ENCODE measurements at regions not wholly inside any gene's neighbourhood (a gene's known extent, or its start where the extent isn't known, plus 50 kb on each side); places are given as distances from the start of the nearest gene placed in this dataset.

DNA sequence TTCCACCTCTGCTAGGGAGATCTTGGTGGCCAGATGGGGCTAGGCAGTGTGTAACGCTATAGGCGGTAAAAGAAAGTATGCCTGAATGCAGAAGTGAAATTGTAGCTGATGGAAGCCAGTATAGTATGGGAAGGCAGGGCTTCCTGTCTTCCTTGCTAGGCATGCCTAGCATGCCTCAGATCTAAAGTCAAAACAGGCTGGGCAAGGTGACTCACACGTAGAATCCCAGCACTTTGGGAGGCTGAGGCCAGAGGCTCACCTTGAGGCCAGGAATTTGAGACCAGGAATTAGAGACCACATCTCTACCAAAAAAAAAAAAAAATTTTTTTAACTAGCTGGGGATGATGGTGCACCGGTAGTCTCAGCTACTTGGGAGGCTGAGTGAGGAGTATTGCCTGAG lies 281.7 kb upstream of the MTNR1B start:
- no peaks in the 10 kb centered on the region for H3K4me1 Mint-ChIP-seq (ENCODE audit: low read depth)
- no peak overlapping the region for H3K4me3 Mint-ChIP-seq (ENCODE audit: unreplicated experiment)
- peaks cover 2% of the 10 kb centered on the region for H3K9me3 Mint-ChIP-seq (ENCODE audit: low read depth)
- no peak for DNase-seq (ENCODE audit: low spot score)
- no peaks in the 10 kb centered on the region for H3K27me3 Mint-ChIP-seq (ENCODE audit: low read depth)
- H3K27ac Mint-ChIP-seq (ENCODE audit: unreplicated experiment): no peak overlapping the region
- no peak for TF ChIP-seq CTCF (IDR thresholded peaks at IDR 0.05)
- peaks cover 2% of the 10 kb centered on the region for H3K36me3 Mint-ChIP-seq (ENCODE audit: low read depth)

DNA sequence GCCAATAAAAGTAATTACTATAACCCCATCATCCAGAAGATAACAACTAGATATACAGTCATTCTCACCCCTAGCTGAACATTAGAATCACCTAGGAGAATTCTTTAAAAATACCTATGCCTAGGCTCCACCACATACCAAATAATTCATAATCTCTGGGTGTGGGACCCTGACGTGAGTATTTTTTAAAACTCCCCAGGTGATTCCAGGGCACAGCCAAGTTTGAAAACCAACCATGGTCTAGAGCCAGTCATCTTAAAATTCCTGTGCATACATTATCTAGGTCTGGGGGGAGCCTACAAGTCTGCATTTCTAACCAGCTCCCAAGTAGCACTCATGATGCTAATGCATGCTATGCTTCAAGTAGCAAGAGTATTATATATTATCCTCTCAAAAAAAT lies 281.0 kb upstream of the MTNR1B start:
- H3K4me3 Mint-ChIP-seq (ENCODE audit: unreplicated experiment): no peak overlapping the region
- H3K4me1 Mint-ChIP-seq (ENCODE audit: low read depth): no peaks in the 10 kb centered on the region
- no peaks in the 10 kb centered on the region for H3K27me3 Mint-ChIP-seq (ENCODE audit: low read depth)
- peaks cover 2% of the 10 kb centered on the region for H3K36me3 Mint-ChIP-seq (ENCODE audit: low read depth)
- peaks cover 2% of the 10 kb centered on the region for H3K9me3 Mint-ChIP-seq (ENCODE audit: low read depth)
- DNase-seq (ENCODE audit: low spot score): no peak
- no peak overlapping the region for H3K27ac Mint-ChIP-seq (ENCODE audit: unreplicated experiment)
- no peak for TF ChIP-seq CTCF (IDR thresholded peaks at IDR 0.05)

- no peaks in the 10 kb centered on the region for H3K27me3 Mint-ChIP-seq (ENCODE audit: low read depth)
- TF ChIP-seq CTCF (IDR thresholded peaks at IDR 0.05): no peak
- no peaks in the 10 kb centered on the region for H3K9me3 Mint-ChIP-seq (ENCODE audit: low read depth)
- H3K4me1 Mint-ChIP-seq (ENCODE audit: low read depth): peaks cover 6% of the 10 kb centered on the region
- H3K4me3 Mint-ChIP-seq (ENCODE audit: unreplicated experiment): no peak overlapping the region
- no peak overlapping the region for H3K27ac Mint-ChIP-seq (ENCODE audit: unreplicated experiment)
- DNase-seq (ENCODE audit: low spot score): no peak
- no peaks in the 10 kb centered on the region for H3K36me3 Mint-ChIP-seq (ENCODE audit: low read depth)
These were observed 276.5 kb upstream of the MTNR1B start for GRCh38 chr11:92692826-92693546.

DNA sequence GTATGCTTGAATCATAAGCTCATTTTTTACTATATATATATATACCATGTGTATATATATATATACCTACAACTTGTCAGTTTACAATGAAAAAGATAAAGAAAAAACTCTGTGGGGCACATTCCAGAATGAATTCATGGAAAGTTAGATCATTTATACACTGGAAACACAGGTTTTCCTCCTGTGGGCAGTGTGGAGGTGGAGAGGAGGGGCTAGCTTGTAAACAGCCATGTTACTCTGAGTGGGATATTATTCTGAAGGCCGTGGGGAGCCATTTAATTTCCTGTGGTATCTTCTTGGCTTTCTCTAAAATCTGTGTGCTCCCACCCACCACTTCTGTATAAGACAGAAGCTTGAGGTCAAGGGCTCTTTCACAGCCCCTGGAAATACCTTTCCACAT lies 273.4 kb upstream of the MTNR1B start:
- no peak overlapping the region for H3K27ac Mint-ChIP-seq (ENCODE audit: unreplicated experiment)
- no peak for TF ChIP-seq CTCF (IDR thresholded peaks at IDR 0.05)
- no peaks in the 10 kb centered on the region for H3K27me3 Mint-ChIP-seq (ENCODE audit: low read depth)
- no peaks in the 10 kb centered on the region for H3K36me3 Mint-ChIP-seq (ENCODE audit: low read depth)
- H3K4me3 Mint-ChIP-seq (ENCODE audit: unreplicated experiment): no peak overlapping the region
- H3K4me1 Mint-ChIP-seq (ENCODE audit: low read depth): peaks cover 6% of the 10 kb centered on the region
- no peaks in the 10 kb centered on the region for H3K9me3 Mint-ChIP-seq (ENCODE audit: low read depth)
- DNase-seq (ENCODE audit: low spot score): no peak

DNA sequence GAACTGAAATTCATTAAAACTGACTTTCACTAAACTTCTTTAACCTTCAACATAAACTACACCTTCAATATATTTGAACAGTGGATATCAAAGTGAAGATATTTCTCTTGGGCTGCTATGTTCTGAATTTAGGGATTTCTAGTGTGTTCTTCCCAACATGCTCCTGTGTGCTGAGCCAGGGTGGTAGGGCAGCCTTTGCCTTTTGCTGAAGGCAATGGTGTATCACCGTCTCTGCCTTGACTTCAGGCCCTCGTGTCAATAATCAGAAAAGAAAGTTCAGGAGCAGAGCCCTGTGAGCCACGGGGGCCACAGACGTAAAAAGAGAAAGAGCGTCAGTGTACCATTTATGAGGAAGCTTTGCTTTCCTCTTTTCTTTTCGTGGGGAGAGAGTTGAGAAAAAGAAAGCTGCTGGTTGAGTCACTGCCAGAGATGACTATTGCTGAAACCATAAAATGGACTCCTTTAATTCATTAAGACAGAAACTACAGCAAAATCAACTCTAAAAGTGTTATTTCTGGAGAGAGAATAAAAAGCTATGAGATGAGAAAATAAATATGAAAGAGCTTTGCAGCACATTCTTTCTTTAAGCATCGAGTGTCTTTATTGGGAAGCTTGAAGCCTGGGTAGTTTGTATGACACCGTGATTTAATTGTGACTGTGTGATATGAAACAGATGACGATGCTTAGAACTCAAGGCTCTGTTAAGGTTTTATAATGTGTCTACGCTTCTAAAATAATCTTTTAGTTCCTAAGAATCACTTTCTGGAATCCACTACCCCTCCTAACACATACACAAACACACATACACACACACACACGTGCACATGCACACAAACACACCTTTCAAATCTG lies 271.8 kb upstream of the MTNR1B start:
- H3K4me3 Mint-ChIP-seq (ENCODE audit: unreplicated experiment): no peak overlapping the region
- DNase-seq (ENCODE audit: low spot score): no peak
- peaks cover 13% of the 10 kb centered on the region for H3K4me1 Mint-ChIP-seq (ENCODE audit: low read depth)
- TF ChIP-seq CTCF (IDR thresholded peaks at IDR 0.05): no peak
- H3K36me3 Mint-ChIP-seq (ENCODE audit: low read depth): no peaks in the 10 kb centered on the region
- no peaks in the 10 kb centered on the region for H3K27me3 Mint-ChIP-seq (ENCODE audit: low read depth)
- H3K27ac Mint-ChIP-seq (ENCODE audit: unreplicated experiment): no peak overlapping the region
- H3K9me3 Mint-ChIP-seq (ENCODE audit: low read depth): no peaks in the 10 kb centered on the region
